HepG2 (cell line): ENCODE measurements at regions not wholly inside any gene's neighbourhood (a gene's known extent, or its start where the extent isn't known, plus 50 kb on each side); places are given as distances from the start of the nearest gene placed in this dataset.

ENCODE experiments used
- CBX2 ChIP-seq, 2 experiments: fragments of 200-600 bp in 1 of 2; sonication (generic); formaldehyde crosslinking in 1 of 2; IDR thresholded peaks; 2 replicates each; pipeline versions ENCODE4 v1.7.0 to v1.8.1; 2018 to 2022; ENCODE audit warnings: low read depth in 2 of 2, low read length in 1 of 2, mild to moderate bottlenecking in 1 of 2, missing genetic modification reagents in 1 of 2
- NR2F1 ChIP-seq, 2 experiments: fragments of 450-650 bp in 1 of 2; formaldehyde crosslinking in 1 of 2; IDR thresholded peaks; 2 replicates each; pipeline versions ENCODE4 v1.5.0 to v1.6.1; 2016 to 2020; ENCODE audit warnings: mild to moderate bottlenecking in 1 of 2, missing compliant biosample characterization in 1 of 2, missing genetic modification reagents in 1 of 2, moderate library complexity in 1 of 2
- PATZ1 ChIP-seq: sonication (generic); formaldehyde crosslinking; IDR thresholded peaks from 2 replicates; pipeline ENCODE4 v1.4.0; 2020; ENCODE audit warnings: missing genetic modification reagents
- RBM22 ChIP-seq: fragments of 200-400 bp; formaldehyde crosslinking; optimal IDR thresholded peaks from 2 replicates; pipeline ENCODE3; 2017; ENCODE audit warnings: mild to moderate bottlenecking, low read length, moderate library complexity
- ZNF552 ChIP-seq: sonication (generic); formaldehyde crosslinking; IDR thresholded peaks from 2 replicates; pipeline ENCODE4 v1.9.0; 2022; ENCODE audit warnings: missing genetic modification reagents, mild to moderate bottlenecking, borderline replicate concordance

- TF ChIP-seq NR2F1 (CRISPR knock-in tag; IDR thresholded peaks at IDR 0.05): no peak
- no peak for TF ChIP-seq RBM22
- no peak for TF ChIP-seq ZNF552
- no peak for TF ChIP-seq PATZ1 (CRISPR knock-in tag)
- no peak for TF ChIP-seq CBX2 (IDR thresholded peaks at IDR 0.05; ENCODE audit: low read depth, low read length)
- no peak for TF ChIP-seq CBX2 (CRISPR knock-in tag; IDR thresholded peaks at IDR 0.05; ENCODE audit: low read depth)
These were observed 117.8 kb downstream of the PXDC1 start for GRCh38 chr6:3633711-3634110.
